Cardiac muscle cell (in vitro differentiated cells and primary cell): ENCODE measurements at regions not wholly inside any gene's neighbourhood (a gene's known extent, or its start where the extent isn't known, plus 50 kb on each side); places are given as distances from the start of the nearest gene placed in this dataset.

Source experiments
- DNase-seq, 2 donors: peaks; one replicate each; pipeline versions ENCODE4 v3.0.0 to v3.0.0-alpha.2; 2010 to 2017; ENCODE audit warnings: low read depth in 1 of 2, low spot score in 1 of 2
- H3K27ac ChIP-seq: fragments of 200-600 bp; sonication (generic); 2 replicates; pipeline ENCODE4 v1.5.1; 2016
- H3K27me3 ChIP-seq: fragments of 200-600 bp; sonication (generic); 2 replicates; pipeline ENCODE4 v1.6.0; 2016; ENCODE audit warnings: control low read depth
- H3K36me3 ChIP-seq: fragments of 200-600 bp; sonication (generic); 2 replicates; pipeline ENCODE4 v1.5.1; 2016; ENCODE audit warnings: control low read depth
- H3K4me1 ChIP-seq: fragments of 200-600 bp; sonication (generic); 2 replicates; pipeline ENCODE4 v1.8.1; 2017; ENCODE audit warnings: low read depth, mild to moderate bottlenecking, mixed run types
- H3K4me3 ChIP-seq: fragments of 200-600 bp; sonication (generic); 2 replicates; pipeline ENCODE4 v1.5.1; 2016; ENCODE audit warnings: mild to moderate bottlenecking
- H3K9me3 ChIP-seq: fragments of 200-600 bp; sonication (generic); 2 replicates; pipeline ENCODE4 v1.5.1; 2017; ENCODE audit warnings: low read depth, mild to moderate bottlenecking, control low read depth
- CTCF ChIP-seq: IDR thresholded peaks from 2 replicates; pipeline ENCODE4 v1.5.1; 2012; ENCODE audit warnings: low read depth, mild to moderate bottlenecking, low read length

GRCh38 chr14:34075042-34075744 lies 124.3 kb upstream of the EGLN3 start:
- H3K36me3 ChIP-seq = no peaks in the 10 kb centered on the region
- DNase-seq = no peak
- H3K27ac ChIP-seq = no peak overlapping the region
- H3K27me3 ChIP-seq = no peaks in the 10 kb centered on the region
- no peak overlapping the region for H3K4me3 ChIP-seq
- H3K9me3 ChIP-seq = no peaks in the 10 kb centered on the region
- no peak for TF ChIP-seq CTCF
- no peaks in the 10 kb centered on the region for H3K4me1 ChIP-seq

GRCh38 chr14:34072921-34073320 lies 122.0 kb upstream of the EGLN3 start:
- H3K36me3 ChIP-seq = no peaks in the 10 kb centered on the region
- no peak for DNase-seq
- H3K4me3 ChIP-seq = no peak overlapping the region
- H3K27me3 ChIP-seq = no peaks in the 10 kb centered on the region
- no peak overlapping the region for H3K27ac ChIP-seq
- H3K9me3 ChIP-seq = no peaks in the 10 kb centered on the region
- TF ChIP-seq CTCF = no peak
- no peaks in the 10 kb centered on the region for H3K4me1 ChIP-seq

- Histone ChIP-seq H3K27me3 (no peaks in the 10 kb centered on the region), H3K9me3 (no peaks in the 10 kb centered on the region), H3K4me1 (no peaks in the 10 kb centered on the region), H3K4me3 (no peak overlapping the region), H3K27ac (no peak overlapping the region), H3K36me3 (no peaks in the 10 kb centered on the region)
- no peak for DNase-seq
- no peak for TF ChIP-seq CTCF
Measured at GRCh38 chr14:34072401-34072800, 121.5 kb upstream of the EGLN3 start.

GRCh38 chr14:34070917-34071407 lies 120.1 kb upstream of the EGLN3 start:
- Histone ChIP-seq H3K27me3 (no peaks in the 10 kb centered on the region), H3K4me1 (no peaks in the 10 kb centered on the region), H3K4me3 (no peak overlapping the region), H3K36me3 (no peaks in the 10 kb centered on the region), H3K27ac (no peak overlapping the region), H3K9me3 (no peaks in the 10 kb centered on the region)
- no peak for DNase-seq
- no peak for TF ChIP-seq CTCF

- TF ChIP-seq CTCF = no peak
- Histone ChIP-seq H3K27ac (no peak overlapping the region), H3K4me1 (no peaks in the 10 kb centered on the region), H3K4me3 (no peak overlapping the region), H3K36me3 (no peaks in the 10 kb centered on the region), H3K27me3 (no peaks in the 10 kb centered on the region), H3K9me3 (no peaks in the 10 kb centered on the region)
- DNase-seq = no peak
Measured at GRCh38 chr14:34069854-34070582, 119.1 kb upstream of the EGLN3 start.
